T-helper 17 cell (primary cell): ENCODE measurements at regions not wholly inside any gene's neighbourhood (a gene's known extent, or its start where the extent isn't known, plus 50 kb on each side); places are given as distances from the start of the nearest gene placed in this dataset.

Source experiments
- ATAC-seq: fragments of 150-1000 bp; cut with Tn5 transposase; 2 replicates; pipeline ENCODE4 v1.10.0; 2021; ENCODE audit warnings: mild to moderate bottlenecking, moderate library complexity
- DNase-seq, 3 donors: peaks; one replicate each; pipeline versions ENCODE4 v3.0.0 to v3.0.0-alpha.2; 2020 to 2021
- H3K9me3 ChIP-seq: one replicate; pipeline ENCODE4 v1.7.0; 2013; ENCODE audit warnings: low read length, mild to moderate bottlenecking; ENCODE audit not compliant: control insufficient read depth, poor library complexity, severe bottlenecking
- H3K27ac Mint-ChIP-seq: one replicate; pipeline ENCODE4 v1.8.0; 2022; ENCODE audit warnings: mild to moderate bottlenecking, moderate library complexity, mixed read lengths
- H3K27me3 Mint-ChIP-seq: one replicate; pipeline ENCODE4 v1.8.0; 2022; ENCODE audit warnings: mixed read lengths
- H3K36me3 Mint-ChIP-seq: one replicate; pipeline ENCODE4 v1.8.0; 2022; ENCODE audit warnings: low read depth, mixed read lengths
- H3K4me1 Mint-ChIP-seq: one replicate; pipeline ENCODE4 v1.8.0; 2022; ENCODE audit warnings: mild to moderate bottlenecking, mixed read lengths
- H3K4me3 Mint-ChIP-seq: one replicate; pipeline ENCODE4 v1.8.0; 2022; ENCODE audit warnings: mild to moderate bottlenecking, moderate library complexity, mixed read lengths

GRCh38 chr2:123061534-123061933 lies 963.6 kb upstream of the CNTNAP5 start:
- DNase-seq: no peak
- ATAC-seq: no peak

GRCh38 chr2:123073371-123073770 lies 951.7 kb upstream of the CNTNAP5 start:
- H3K9me3 ChIP-seq: no peaks in the 10 kb centered on the region
- Mint-ChIP-seq H3K27ac (no peak overlapping the region), H3K36me3 (no peaks in the 10 kb centered on the region), H3K4me1 (no peaks in the 10 kb centered on the region), H3K4me3 (no peak overlapping the region), H3K27me3 (no peaks in the 10 kb centered on the region)
- no peak for DNase-seq
- ATAC-seq: no peak

More at GRCh38 chr2:123061534-123061933, 963.6 kb upstream of the CNTNAP5 start:
- H3K4me3 Mint-ChIP-seq: no peak overlapping the region
- no peaks in the 10 kb centered on the region for H3K4me1 Mint-ChIP-seq
- H3K27ac Mint-ChIP-seq: no peak overlapping the region
- H3K27me3 Mint-ChIP-seq: no peaks in the 10 kb centered on the region
- no peaks in the 10 kb centered on the region for H3K36me3 Mint-ChIP-seq
- no peaks in the 10 kb centered on the region for H3K9me3 ChIP-seq

- Mint-ChIP-seq H3K4me3 (no peak overlapping the region), H3K27ac (no peak overlapping the region), H3K36me3 (no peaks in the 10 kb centered on the region), H3K4me1 (no peaks in the 10 kb centered on the region), H3K27me3 (no peaks in the 10 kb centered on the region)
- no peaks in the 10 kb centered on the region for H3K9me3 ChIP-seq
- DNase-seq (no peak), ATAC-seq (no peak)
Observed at GRCh38 chr2:123073956-123074355, 951.1 kb upstream of the CNTNAP5 start.

- no peak overlapping the region for H3K27ac Mint-ChIP-seq
- no peak overlapping the region for H3K4me3 Mint-ChIP-seq
- H3K27me3 Mint-ChIP-seq: no peaks in the 10 kb centered on the region
- no peaks in the 10 kb centered on the region for H3K9me3 ChIP-seq
- no peaks in the 10 kb centered on the region for H3K4me1 Mint-ChIP-seq
- H3K36me3 Mint-ChIP-seq: no peaks in the 10 kb centered on the region
- ATAC-seq: no peak
- DNase-seq: no peak
Observed at GRCh38 chr2:123077101-123077500, 948.0 kb upstream of the CNTNAP5 start.

GRCh38 chr2:123080331-123080730 lies 944.8 kb upstream of the CNTNAP5 start:
- Mint-ChIP-seq H3K36me3 (no peaks in the 10 kb centered on the region), H3K27me3 (no peaks in the 10 kb centered on the region), H3K4me3 (no peak overlapping the region), H3K4me1 (no peaks in the 10 kb centered on the region), H3K27ac (no peak overlapping the region)
- ATAC-seq (no peak), DNase-seq (no peak)
- no peaks in the 10 kb centered on the region for H3K9me3 ChIP-seq

GRCh38 chr2:123085484-123085883 lies 939.6 kb upstream of the CNTNAP5 start:
- no peaks in the 10 kb centered on the region for H3K27me3 Mint-ChIP-seq
- no peak for DNase-seq
- H3K9me3 ChIP-seq: no peaks in the 10 kb centered on the region
- H3K36me3 Mint-ChIP-seq: no peaks in the 10 kb centered on the region
- ATAC-seq: no peak
- H3K27ac Mint-ChIP-seq: no peak overlapping the region
- no peak overlapping the region for H3K4me3 Mint-ChIP-seq
- H3K4me1 Mint-ChIP-seq: no peaks in the 10 kb centered on the region

- ATAC-seq: no peak
- DNase-seq: no peak
- H3K4me3 Mint-ChIP-seq: no peak overlapping the region
- H3K4me1 Mint-ChIP-seq: no peaks in the 10 kb centered on the region
- no peaks in the 10 kb centered on the region for H3K36me3 Mint-ChIP-seq
- no peaks in the 10 kb centered on the region for H3K9me3 ChIP-seq
- no peak overlapping the region for H3K27ac Mint-ChIP-seq
- H3K27me3 Mint-ChIP-seq: no peaks in the 10 kb centered on the region
Observed at GRCh38 chr2:123086613-123087385, 938.3 kb upstream of the CNTNAP5 start.

GRCh38 chr2:123091471-123091870 lies 933.6 kb upstream of the CNTNAP5 start:
- H3K27ac Mint-ChIP-seq: no peak overlapping the region
- H3K27me3 Mint-ChIP-seq: no peaks in the 10 kb centered on the region
- no peaks in the 10 kb centered on the region for H3K4me1 Mint-ChIP-seq
- DNase-seq (no peak), ATAC-seq (no peak)
- no peak overlapping the region for H3K4me3 Mint-ChIP-seq
- H3K9me3 ChIP-seq: no peaks in the 10 kb centered on the region
- no peaks in the 10 kb centered on the region for H3K36me3 Mint-ChIP-seq

GRCh38 chr2:123093199-123093598 lies 931.9 kb upstream of the CNTNAP5 start:
- H3K9me3 ChIP-seq: no peaks in the 10 kb centered on the region
- H3K27ac Mint-ChIP-seq: no peak overlapping the region
- no peaks in the 10 kb centered on the region for H3K27me3 Mint-ChIP-seq
- DNase-seq (no peak), ATAC-seq (no peak)
- H3K4me1 Mint-ChIP-seq: no peaks in the 10 kb centered on the region
- H3K4me3 Mint-ChIP-seq: no peak overlapping the region
- no peaks in the 10 kb centered on the region for H3K36me3 Mint-ChIP-seq

- DNase-seq (no peak), ATAC-seq (no peak)
- Mint-ChIP-seq H3K36me3 (no peaks in the 10 kb centered on the region), H3K27me3 (no peaks in the 10 kb centered on the region), H3K4me1 (no peaks in the 10 kb centered on the region), H3K4me3 (no peak overlapping the region), H3K27ac (no peak overlapping the region)
- H3K9me3 ChIP-seq: no peaks in the 10 kb centered on the region
Observed at GRCh38 chr2:123095219-123095835, 929.8 kb upstream of the CNTNAP5 start.

GRCh38 chr2:123098619-123099018 lies 926.5 kb upstream of the CNTNAP5 start:
- no peak overlapping the region for H3K4me3 Mint-ChIP-seq
- H3K27ac Mint-ChIP-seq: no peak overlapping the region
- no peak for DNase-seq
- peaks cover 2% of the 10 kb centered on the region for H3K9me3 ChIP-seq
- no peaks in the 10 kb centered on the region for H3K4me1 Mint-ChIP-seq
- H3K27me3 Mint-ChIP-seq: no peaks in the 10 kb centered on the region
- ATAC-seq: no peak
- no peaks in the 10 kb centered on the region for H3K36me3 Mint-ChIP-seq

- Mint-ChIP-seq H3K4me1 (no peaks in the 10 kb centered on the region), H3K27ac (no peak overlapping the region), H3K36me3 (no peaks in the 10 kb centered on the region), H3K4me3 (no peak overlapping the region), H3K27me3 (no peaks in the 10 kb centered on the region)
- H3K9me3 ChIP-seq: peaks cover 2% of the 10 kb centered on the region
- DNase-seq (no peak), ATAC-seq (no peak)
Observed at GRCh38 chr2:123101434-123101833, 923.7 kb upstream of the CNTNAP5 start.

GRCh38 chr2:123103902-123104301 lies 921.2 kb upstream of the CNTNAP5 start:
- no peaks in the 10 kb centered on the region for H3K4me1 Mint-ChIP-seq
- H3K4me3 Mint-ChIP-seq: no peak overlapping the region
- H3K27ac Mint-ChIP-seq: no peak overlapping the region
- ATAC-seq (no peak), DNase-seq (no peak)
- H3K36me3 Mint-ChIP-seq: no peaks in the 10 kb centered on the region
- no peaks in the 10 kb centered on the region for H3K27me3 Mint-ChIP-seq
- peaks cover 2% of the 10 kb centered on the region for H3K9me3 ChIP-seq

- no peak overlapping the region for H3K27ac Mint-ChIP-seq
- no peaks in the 10 kb centered on the region for H3K27me3 Mint-ChIP-seq
- ATAC-seq: no peak
- H3K4me1 Mint-ChIP-seq: no peaks in the 10 kb centered on the region
- H3K4me3 Mint-ChIP-seq: no peak overlapping the region
- DNase-seq: no peak
- no peaks in the 10 kb centered on the region for H3K36me3 Mint-ChIP-seq
- no peaks in the 10 kb centered on the region for H3K9me3 ChIP-seq
Observed at GRCh38 chr2:123116595-123116994, 908.5 kb upstream of the CNTNAP5 start.
